Activated CD4-positive, alpha-beta T cell treated with anti-CD3 and anti-CD28 coated beads for 36 hours (primary cell): ENCODE measurements at regions not wholly inside any gene's neighbourhood (a gene's known extent, or its start where the extent isn't known, plus 50 kb on each side); places are given as distances from the start of the nearest gene placed in this dataset.

Experiments
- ATAC-seq: fragments of 200-7000 bp; cut with Tn5 transposase; one replicate; pipeline ENCODE4 v1.10.0; 2021; ENCODE audit warnings: mild to moderate bottlenecking, moderate library complexity
- CTCF ChIA-PET: fragments of 350-600 bp; sonication (Branson Sonifier 250); formaldehyde crosslinking; loops from one replicate; lab custom pipeline; 2021; ENCODE audit warnings: antibody characterized with exemption; lab: Charles Lee
- POLR2A ChIA-PET: fragments of 350-600 bp; sonication (Branson Sonifier 250); formaldehyde crosslinking; loops from one replicate; lab custom pipeline; 2021; ENCODE audit warnings: antibody characterized with exemption, inconsistent platforms; lab: Charles Lee
- DNase-seq: peaks from one replicate; pipeline ENCODE4 v3.0.0-alpha.2; 2020
- H3K27ac Mint-ChIP-seq: one replicate; pipeline ENCODE4 v1.8.0; 2021; ENCODE audit warnings: mixed read lengths
- H3K27me3 Mint-ChIP-seq: one replicate; pipeline ENCODE4 v1.8.0; 2021; ENCODE audit warnings: mixed read lengths
- H3K36me3 Mint-ChIP-seq: one replicate; pipeline ENCODE4 v1.8.0; 2021; ENCODE audit warnings: low read depth, mixed read lengths
- H3K4me1 Mint-ChIP-seq: one replicate; pipeline ENCODE4 v1.8.0; 2021; ENCODE audit warnings: mixed read lengths
- H3K4me3 Mint-ChIP-seq: one replicate; pipeline ENCODE4 v1.8.0; 2021; ENCODE audit warnings: mild to moderate bottlenecking, moderate library complexity, mixed read lengths
- H3K9me3 Mint-ChIP-seq: one replicate; pipeline ENCODE4 v1.8.0; 2021; ENCODE audit warnings: low read depth, mixed read lengths
- intact Hi-C, 2 experiments: fragments of 100-400 bp; cut with DNase I in 1 of 2; cut with micrococcal nuclease in 1 of 2; formaldehyde crosslinking; loops; one replicate each; pipeline versions ENCODE4 v1.14.2 to v1.15.1; 2022 to 2024; cut with DNase I, micrococcal nuclease

DNA sequence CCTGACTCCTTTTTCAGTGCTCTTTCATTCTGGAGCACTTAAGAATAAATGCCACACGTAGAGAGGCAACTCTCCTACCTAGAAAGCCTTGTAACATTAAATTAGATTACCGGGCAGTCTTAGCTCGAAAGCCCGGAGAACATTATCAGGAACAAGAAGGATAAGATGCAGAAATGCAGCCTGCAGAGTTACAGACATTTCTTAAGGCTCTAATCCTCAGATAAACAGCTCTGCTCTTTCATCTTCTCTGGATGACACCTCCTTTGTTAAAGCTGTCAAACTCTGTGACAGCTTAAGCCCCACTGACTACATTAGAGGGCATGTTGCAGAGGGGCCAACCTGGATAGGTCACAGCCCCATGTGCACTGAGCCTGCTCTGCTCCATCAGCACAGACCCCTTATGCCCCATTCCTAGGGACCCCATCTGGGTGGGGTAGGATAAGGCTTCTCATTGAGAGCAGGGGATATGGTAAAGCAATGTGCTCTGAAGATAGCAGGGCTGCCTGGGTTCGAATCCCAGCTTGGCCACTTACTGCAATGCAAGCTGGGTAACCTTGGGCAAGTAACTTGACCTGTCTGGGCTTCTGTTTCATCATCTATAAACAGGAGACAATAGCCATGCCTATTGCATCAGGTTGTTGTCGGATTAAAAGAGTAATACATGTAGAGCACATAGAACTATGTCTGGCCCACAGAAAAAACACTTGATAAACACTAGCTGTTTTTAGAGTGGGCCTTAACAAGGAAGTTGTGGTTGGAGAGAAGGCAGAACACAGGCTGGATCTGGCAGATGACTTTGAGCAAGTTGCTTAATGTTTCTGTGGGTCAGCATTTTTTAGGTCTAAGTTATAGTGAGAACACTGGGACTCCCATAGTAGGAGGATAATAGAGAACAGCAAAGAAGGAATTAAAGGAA, 111.4 kb downstream of the THNSL2 start:
- H3K9me3 Mint-ChIP-seq, result no peaks in the 10 kb centered on the region
- intact Hi-C loops, result no loop called here
- ATAC-seq, result no peak
- H3K27me3 Mint-ChIP-seq, result peaks cover 13% of the 10 kb centered on the region
- ChIA-PET CTCF (interaction anchor here (0.9 kb wide), 1 partner anchor 36 kb away, joined by 3 read pairs; no protein-coding TSS in a partner anchor), POLR2A (no interaction called here)
- no peak overlapping the region for H3K4me3 Mint-ChIP-seq
- no peaks in the 10 kb centered on the region for H3K36me3 Mint-ChIP-seq
- H3K4me1 Mint-ChIP-seq, result no peaks in the 10 kb centered on the region
- DNase-seq, result no peak
- H3K27ac Mint-ChIP-seq, result no peak overlapping the region

- no peaks in the 10 kb centered on the region for H3K36me3 Mint-ChIP-seq
- H3K9me3 Mint-ChIP-seq, result no peaks in the 10 kb centered on the region
- ATAC-seq, result no peak
- peaks cover 5% of the 10 kb centered on the region for H3K4me1 Mint-ChIP-seq
- peaks cover 7% of the 10 kb centered on the region for H3K27me3 Mint-ChIP-seq
- no peak overlapping the region for H3K4me3 Mint-ChIP-seq
- CTCF ChIA-PET, result interaction anchor here (1.3 kb wide), 1 partner anchor 209 kb away, joined by 3 read pairs; no protein-coding TSS in a partner anchor
- intact Hi-C loops, result no loop called here
- POLR2A ChIA-PET, result no interaction called here
- no peak overlapping the region for H3K27ac Mint-ChIP-seq
- DNase-seq, result no peak
These were observed 99.7 kb downstream of the THNSL2 start for GRCh38 chr2:88269836-88270235.

GRCh38 chr2:88265352-88266303, 95.5 kb downstream of the THNSL2 start:
- ATAC-seq (peak; percentile 77), DNase-seq (peak; percentile 22)
- Mint-ChIP-seq H3K27ac (no peak overlapping the region), H3K27me3 (peaks cover 9% of the 10 kb centered on the region), H3K4me1 (peaks cover 5% of the 10 kb centered on the region), H3K4me3 (no peak overlapping the region), H3K9me3 (no peaks in the 10 kb centered on the region), H3K36me3 (no peaks in the 10 kb centered on the region)
- intact Hi-C loops, result no loop called here
- ChIA-PET POLR2A (no interaction called here), CTCF (no interaction called here)

- intact Hi-C loops, result no loop called here
- Mint-ChIP-seq H3K36me3 (no peaks in the 10 kb centered on the region), H3K4me3 (no peak overlapping the region), H3K9me3 (no peaks in the 10 kb centered on the region), H3K4me1 (peaks cover 5% of the 10 kb centered on the region), H3K27ac (no peak overlapping the region), H3K27me3 (peaks cover 7% of the 10 kb centered on the region)
- ATAC-seq (no peak), DNase-seq (no peak)
- ChIA-PET POLR2A (no interaction called here), CTCF (interaction anchor here (0.7 to 0.8 kb wide), 2 partner anchors 50 to 203 kb away, joined by 3 read pairs; no protein-coding TSS in a partner anchor)
These were observed 93.7 kb downstream of the THNSL2 start for GRCh38 chr2:88263861-88264260.

- DNase-seq (no peak), ATAC-seq (no peak)
- H3K36me3 Mint-ChIP-seq, result no peaks in the 10 kb centered on the region
- no peak overlapping the region for H3K27ac Mint-ChIP-seq
- H3K4me3 Mint-ChIP-seq, result no peak overlapping the region
- intact Hi-C loops, result no loop called here
- H3K27me3 Mint-ChIP-seq, result peaks cover 4% of the 10 kb centered on the region
- peaks cover 5% of the 10 kb centered on the region for H3K4me1 Mint-ChIP-seq
- ChIA-PET CTCF (no interaction called here), POLR2A (no interaction called here)
- H3K9me3 Mint-ChIP-seq, result no peaks in the 10 kb centered on the region
These were observed 91.6 kb downstream of the THNSL2 start for GRCh38 chr2:88261725-88262124.

DNA sequence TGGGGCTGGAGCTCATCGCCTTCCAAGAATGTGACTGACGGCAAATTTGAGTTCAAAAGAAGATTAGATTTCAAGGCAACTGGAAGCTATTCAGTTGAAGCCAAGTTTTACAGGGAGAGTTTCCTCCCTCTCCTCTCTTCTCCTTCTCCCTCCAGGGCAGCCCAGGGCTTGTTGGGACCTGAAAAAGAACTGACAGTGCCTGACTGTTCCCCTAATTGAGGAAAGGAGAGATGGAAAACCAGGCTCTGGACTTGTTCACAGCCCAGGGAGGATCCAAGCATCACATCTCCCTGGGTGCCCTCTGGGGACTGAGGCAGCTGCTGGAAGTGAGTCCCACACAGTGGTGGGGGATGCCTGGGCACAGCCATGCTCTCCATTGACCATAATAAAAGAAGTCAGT, 88.1 kb downstream of the THNSL2 start:
- intact Hi-C loops, result no loop called here
- Mint-ChIP-seq H3K27ac (no peak overlapping the region), H3K27me3 (peaks cover 9% of the 10 kb centered on the region), H3K4me3 (no peak overlapping the region), H3K36me3 (no peaks in the 10 kb centered on the region), H3K9me3 (peaks cover 2% of the 10 kb centered on the region), H3K4me1 (no peaks in the 10 kb centered on the region)
- DNase-seq, result no peak
- CTCF ChIA-PET, result interaction anchor here (1.1 kb wide), 1 partner anchor 10 kb away, joined by 4 read pairs; no protein-coding TSS in a partner anchor
- ATAC-seq, result no peak
- POLR2A ChIA-PET, result no interaction called here

- POLR2A ChIA-PET, result no interaction called here
- peaks cover 19% of the 10 kb centered on the region for H3K27me3 Mint-ChIP-seq
- no peaks in the 10 kb centered on the region for H3K4me1 Mint-ChIP-seq
- H3K9me3 Mint-ChIP-seq, result peaks cover 2% of the 10 kb centered on the region
- no peak for DNase-seq
- CTCF ChIA-PET, result no interaction called here
- no peak overlapping the region for H3K27ac Mint-ChIP-seq
- H3K36me3 Mint-ChIP-seq, result no peaks in the 10 kb centered on the region
- no peak overlapping the region for H3K4me3 Mint-ChIP-seq
- intact Hi-C loops, result no loop called here
- no peak for ATAC-seq
These were observed 84.4 kb downstream of the THNSL2 start for GRCh38 chr2:88254437-88255091.

DNA sequence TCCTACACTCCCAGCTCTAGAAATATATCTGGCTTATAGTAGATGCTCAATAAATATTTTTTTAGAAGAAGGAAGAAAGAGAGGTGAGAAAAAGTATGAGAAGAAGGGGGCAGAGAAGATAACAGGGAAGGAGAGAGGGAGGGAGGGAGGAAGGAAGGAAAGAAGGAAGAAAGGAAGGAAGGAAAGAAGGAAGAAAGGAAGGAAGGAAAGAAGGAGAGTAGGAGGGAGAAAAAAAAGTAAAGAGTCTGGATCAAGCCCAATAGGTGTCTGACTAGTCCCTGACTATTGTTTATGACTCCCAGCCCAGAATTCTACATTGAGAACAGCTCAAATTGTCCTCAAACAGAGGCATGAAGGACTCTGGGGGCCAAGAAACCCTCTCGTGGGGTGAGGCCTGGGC, 83.9 kb downstream of the THNSL2 start:
- CTCF ChIA-PET, result no interaction called here
- Mint-ChIP-seq H3K27ac (no peak overlapping the region), H3K4me3 (no peak overlapping the region), H3K9me3 (peaks cover 2% of the 10 kb centered on the region), H3K4me1 (no peaks in the 10 kb centered on the region), H3K27me3 (peaks cover 19% of the 10 kb centered on the region), H3K36me3 (no peaks in the 10 kb centered on the region)
- POLR2A ChIA-PET, result no interaction called here
- ATAC-seq, result no peak
- no peak for DNase-seq
- intact Hi-C loops, result no loop called here

- ATAC-seq, result no peak
These were observed 83.2 kb downstream of the THNSL2 start for GRCh38 chr2:88253375-88253774.

GRCh38 chr2:88252646-88253045, 82.5 kb downstream of the THNSL2 start:
- H3K27ac Mint-ChIP-seq, result no peak overlapping the region
- intact Hi-C loops, result no loop called here
- H3K36me3 Mint-ChIP-seq, result no peaks in the 10 kb centered on the region
- no peak for ATAC-seq
- DNase-seq, result no peak
- H3K27me3 Mint-ChIP-seq, result peaks cover 22% of the 10 kb centered on the region
- CTCF ChIA-PET, result no interaction called here
- POLR2A ChIA-PET, result no interaction called here
- H3K9me3 Mint-ChIP-seq, result peaks cover 2% of the 10 kb centered on the region
- no peaks in the 10 kb centered on the region for H3K4me1 Mint-ChIP-seq
- H3K4me3 Mint-ChIP-seq, result no peak overlapping the region

More at GRCh38 chr2:88253375-88253774, 83.2 kb downstream of the THNSL2 start:
- Mint-ChIP-seq H3K4me1 (no peaks in the 10 kb centered on the region), H3K9me3 (peaks cover 2% of the 10 kb centered on the region), H3K27ac (no peak overlapping the region), H3K27me3 (peaks cover 19% of the 10 kb centered on the region), H3K4me3 (no peak overlapping the region), H3K36me3 (no peaks in the 10 kb centered on the region)
- POLR2A ChIA-PET, result no interaction called here
- CTCF ChIA-PET, result no interaction called here
- DNase-seq, result no peak
- intact Hi-C loops, result no loop called here

- H3K4me3 Mint-ChIP-seq, result no peak overlapping the region
- no peaks in the 10 kb centered on the region for H3K4me1 Mint-ChIP-seq
- H3K36me3 Mint-ChIP-seq, result no peaks in the 10 kb centered on the region
- ChIA-PET POLR2A (no interaction called here), CTCF (no interaction called here)
- H3K27me3 Mint-ChIP-seq, result peaks cover 22% of the 10 kb centered on the region
- peaks cover 2% of the 10 kb centered on the region for H3K9me3 Mint-ChIP-seq
- DNase-seq (no peak), ATAC-seq (no peak)
- intact Hi-C loops, result no loop called here
- no peak overlapping the region for H3K27ac Mint-ChIP-seq
These were observed 82.0 kb downstream of the THNSL2 start for GRCh38 chr2:88252111-88252510.
